ENCODE measurements at regions not wholly inside any gene's neighbourhood (a gene's known extent, or its start where the extent isn't known, plus 50 kb on each side); places are given as distances from the start of the nearest gene placed in this dataset.
"Not testable (repeated sequence)": the region's sequence is repeated elsewhere in the genome, so short reads cannot be mapped to it uniquely, and the experiment has no call there.

GRCh38 chr5:96198356-96199058 is 234.5 kb downstream of the PCSK1 start:
- no peak for DNase-seq

- DNase-seq: not testable (repeated sequence)
Observed at GRCh38 chr5:96197767-96198166, 235.3 kb downstream of the PCSK1 start.

GRCh38 chr5:96197347-96197746 is 235.7 kb upstream of the ELL2 start:
- DNase-seq: no peak

GRCh38 chr5:96196890-96197289 is 235.2 kb upstream of the ELL2 start:
- DNase-seq: no peak

GRCh38 chr5:96196407-96196806 is 234.8 kb upstream of the ELL2 start:
- no peak for DNase-seq

- DNase-seq: no peak
Observed at GRCh38 chr5:96195123-96195522, 233.5 kb upstream of the ELL2 start.

- no peak for DNase-seq
Observed at GRCh38 chr5:96194593-96194992, 232.9 kb upstream of the ELL2 start.

- DNase-seq: no peak
Observed at GRCh38 chr5:96193946-96194345, 232.3 kb upstream of the ELL2 start.

- no peak for DNase-seq
Observed at GRCh38 chr5:96189987-96190386, 228.3 kb upstream of the ELL2 start.

GRCh38 chr5:96189028-96189826 is 227.6 kb upstream of the ELL2 start:
- no peak for DNase-seq

- no peak for DNase-seq
Observed at GRCh38 chr5:96187309-96188027, 225.8 kb upstream of the ELL2 start.

GRCh38 chr5:96184510-96184909 is 222.9 kb upstream of the ELL2 start:
- DNase-seq: not testable (repeated sequence)

GRCh38 chr5:96180684-96181435 is 219.2 kb upstream of the ELL2 start:
- no peak for DNase-seq

GRCh38 chr5:96177303-96177869 is 215.7 kb upstream of the ELL2 start:
- DNase-seq: no peak

GRCh38 chr5:96176022-96176421 is 214.4 kb upstream of the ELL2 start:
- DNase-seq: no peak

GRCh38 chr5:96175090-96175489 is 213.4 kb upstream of the ELL2 start:
- DNase-seq: no peak

- DNase-seq: no peak
Observed at GRCh38 chr5:96173366-96173765, 211.7 kb upstream of the ELL2 start.

- no peak for DNase-seq
Observed at GRCh38 chr5:96172436-96172835, 210.8 kb upstream of the ELL2 start.

- DNase-seq: not testable (repeated sequence)
Observed at GRCh38 chr5:96171973-96172372, 210.3 kb upstream of the ELL2 start.

- not testable (repeated sequence) for DNase-seq
Observed at GRCh38 chr5:96170481-96171125, 209.0 kb upstream of the ELL2 start.

GRCh38 chr5:96168833-96169232 is 207.2 kb upstream of the ELL2 start:
- DNase-seq: not testable (repeated sequence)

- DNase-seq: no peak
Observed at GRCh38 chr5:96159043-96159442, 197.4 kb upstream of the ELL2 start.
